SK-N-SH (cell line): ENCODE measurements at regions not wholly inside any gene's neighbourhood (a gene's known extent, or its start where the extent isn't known, plus 50 kb on each side); places are given as distances from the start of the nearest gene placed in this dataset.

Experiments
- CTCF ChIA-PET: fragments of 300-600, 350-600 bp; formaldehyde crosslinking; extraction: SDS; loops from one replicate; lab custom pipeline; 2021; lab: Yijun Ruan, JAX
- POLR2A ChIA-PET: fragments of 350-600 bp; sonication (Branson Sonifier 250); formaldehyde crosslinking; extraction: SDS; loops from one replicate; lab custom pipeline; 2020; ENCODE audit warnings: antibody characterized with exemption, inconsistent platforms; lab: Yijun Ruan, JAX
- DNase-seq: peaks from one replicate; pipeline ENCODE4 v3.0.0; 2012
- H2AFZ ChIP-seq: fragments of 200-600 bp; sonication (generic); 2 replicates; pipeline ENCODE4 v1.8.1; 2016; ENCODE audit warnings: antibody characterized with exemption, mild to moderate bottlenecking, low read depth
- H3F3A ChIP-seq: fragments of 200-600 bp; sonication (generic); replicated peaks from 2 replicates; pipeline ENCODE3; 2016; ENCODE audit warnings: antibody characterized with exemption, mild to moderate bottlenecking; ENCODE audit not compliant: insufficient read depth
- H3K27ac ChIP-seq, 2 experiments: fragments of 200-500 bp in 1 of 2; fragments of 200-600 bp in 1 of 2; sonication (Bioruptor generic) in 1 of 2; sonication (generic), shearing (Covaris generic) in 1 of 2; 2 replicates each; pipeline versions ENCODE4 v1.5.1 to v1.6.1; 2014 to 2016; ENCODE audit warnings: low read depth in 2 of 2, inconsistent platforms in 1 of 2, low read length in 1 of 2, mild to moderate bottlenecking in 1 of 2, mixed read lengths in 1 of 2
- H3K27me3 ChIP-seq: fragments of 200-600 bp; sonication (generic), shearing (Covaris generic); 2 replicates; pipeline ENCODE4 v1.6.1; 2016; ENCODE audit warnings: mixed run types; ENCODE audit not compliant: insufficient read depth
- H3K36me3 ChIP-seq, 2 experiments: fragments of 200-500 bp in 1 of 2; fragments of 200-600 bp in 1 of 2; sonication (Bioruptor generic) in 1 of 2; sonication (generic) in 1 of 2; replicated peaks in 1 of 2; 2 replicates each; pipeline versions ENCODE3 to v1.5.1; 2014 to 2016; ENCODE audit warnings: low read length in 1 of 2, mild to moderate bottlenecking in 1 of 2; ENCODE audit not compliant: insufficient read depth in 2 of 2, control insufficient read depth in 1 of 2
- H3K4me1 ChIP-seq, 2 experiments: fragments of 200-500 bp in 1 of 2; fragments of 200-600 bp in 1 of 2; sonication (Bioruptor generic) in 1 of 2; sonication (generic), shearing (Covaris generic) in 1 of 2; 2 replicates each; pipeline versions ENCODE4 v1.5.1 to v1.6.1; 2014 to 2016; ENCODE audit warnings: low read depth in 1 of 2, low read length in 1 of 2, mixed run types in 1 of 2; ENCODE audit not compliant: insufficient read depth in 2 of 2, control insufficient read depth in 1 of 2
- H3K4me2 ChIP-seq: fragments of 200-600 bp; sonication (generic), shearing (Covaris generic); 2 replicates; pipeline ENCODE4 v1.6.1; 2017; ENCODE audit warnings: mixed run types
- H3K4me3 ChIP-seq, 2 experiments: fragments of 200-500 bp in 1 of 2; fragments of 200-600 bp in 1 of 2; sonication (Bioruptor generic) in 1 of 2; sonication (generic), shearing (Covaris generic) in 1 of 2; 2 replicates each; pipeline versions ENCODE4 v1.5.1 to v1.8.1; 2014 to 2016; ENCODE audit warnings: low read depth in 2 of 2, inconsistent platforms in 1 of 2, low read length in 1 of 2, mild to moderate bottlenecking in 1 of 2, mixed read lengths in 1 of 2, moderate library complexity in 1 of 2
- H3K79me2 ChIP-seq: fragments of 200-600 bp; sonication (generic); 2 replicates; pipeline ENCODE4 v1.8.1; 2017; ENCODE audit warnings: mild to moderate bottlenecking; ENCODE audit not compliant: insufficient read depth
- H3K9ac ChIP-seq: fragments of 200-600 bp; sonication (generic); 2 replicates; pipeline ENCODE4 v1.6.1; 2017; ENCODE audit warnings: mixed run types
- H3K9me2 ChIP-seq: fragments of 200-600 bp; sonication (generic); 2 replicates; pipeline ENCODE4 v1.6.1; 2017; ENCODE audit warnings: mixed run types
- H3K9me3 ChIP-seq: fragments of 200-600 bp; sonication (generic); 2 replicates; pipeline ENCODE4 v1.6.1; 2017; ENCODE audit warnings: mixed run types, mild to moderate bottlenecking, moderate library complexity
- H4K20me1 ChIP-seq: fragments of 200-600 bp; sonication (generic); 2 replicates; pipeline ENCODE4 v1.6.1; 2017; ENCODE audit warnings: mild to moderate bottlenecking, mixed run types; ENCODE audit not compliant: insufficient read depth
- CHD2 ChIP-seq: fragments of 150-350 bp; IDR thresholded peaks from 2 replicates; pipeline ENCODE4 v1.6.1; 2018; ENCODE audit warnings: low read length; ENCODE audit not compliant: partially characterized antibody
- ELF1 ChIP-seq: IDR thresholded peaks from 2 replicates; pipeline ENCODE4 v1.4.0; 2012
- EZH2phosphoT487 ChIP-seq: fragments of 200-600 bp; sonication (generic); IDR thresholded peaks from 2 replicates; pipeline ENCODE4 v1.6.1; 2017; ENCODE audit warnings: low read depth, mixed run types, mild to moderate bottlenecking, antibody characterized with exemption, moderate library complexity, borderline replicate concordance
- FOSL2 ChIP-seq: IDR thresholded peaks from 2 replicates; pipeline ENCODE4 v1.4.0; 2012; ENCODE audit warnings: low read depth, mild to moderate bottlenecking, moderate library complexity, borderline replicate concordance
- FOXM1 ChIP-seq: IDR thresholded peaks from 2 replicates; pipeline ENCODE4 v1.4.0; 2012; ENCODE audit warnings: low read depth, mild to moderate bottlenecking
- GABPA ChIP-seq: IDR thresholded peaks from 2 replicates; pipeline ENCODE4 v1.4.0; 2012; ENCODE audit warnings: low read depth, mild to moderate bottlenecking
- JUND ChIP-seq: IDR thresholded peaks from 2 replicates; pipeline ENCODE4 v1.4.0; 2012
- MEF2A ChIP-seq: IDR thresholded peaks from 2 replicates; pipeline ENCODE4 v1.4.0; 2012; ENCODE audit warnings: low read depth, borderline replicate concordance
- MXI1 ChIP-seq: IDR thresholded peaks from 2 replicates; pipeline ENCODE4 v1.6.1; 2012; ENCODE audit warnings: mild to moderate bottlenecking, low read depth, low read length, improper control_type of control experiment
- NFIC ChIP-seq: IDR thresholded peaks from 2 replicates; pipeline ENCODE4 v1.4.0; 2012; ENCODE audit warnings: borderline replicate concordance
- NRF1 ChIP-seq: IDR thresholded peaks from 2 replicates; pipeline ENCODE4 v1.6.1; 2012; ENCODE audit warnings: low read depth, mild to moderate bottlenecking, low read length
- POLR2AphosphoS5 ChIP-seq: IDR thresholded peaks from 2 replicates; pipeline ENCODE4 v1.6.1; 2012; ENCODE audit warnings: low read depth, low read length
- RAD21 ChIP-seq: IDR thresholded peaks from 2 replicates; pipeline ENCODE4 v1.6.1; 2012; ENCODE audit warnings: mild to moderate bottlenecking, low read length
- RCOR1 ChIP-seq: fragments of 150-350 bp; IDR thresholded peaks from 2 replicates; pipeline ENCODE4 v1.6.1; 2017; ENCODE audit warnings: antibody characterized with exemption, low read length
- SIN3A ChIP-seq: IDR thresholded peaks from 2 replicates; pipeline ENCODE4 v1.6.1; 2012; ENCODE audit warnings: low read depth, mild to moderate bottlenecking, low read length, moderate library complexity, borderline replicate concordance
- SMC3 ChIP-seq: IDR thresholded peaks from 2 replicates; pipeline ENCODE4 v1.6.1; 2012; ENCODE audit warnings: low read depth, low read length, improper control_type of control experiment
- TAF1 ChIP-seq: IDR thresholded peaks from 2 replicates; pipeline ENCODE4 v1.6.1; 2012; ENCODE audit warnings: low read depth, mild to moderate bottlenecking, low read length, moderate library complexity, borderline replicate concordance
- TCF12 ChIP-seq: IDR thresholded peaks from 2 replicates; pipeline ENCODE4 v1.4.0; 2012
- WGBS: methylation state at CpG from one replicate; pipeline ENCODE4 v1.1.6; 2017; ENCODE audit warnings: low lambda C conversion rate; 5-methylcytosine and 5-hydroxymethylcytosine counted together
- TF ChIP-seq, protein P1 (sequence below): fragments of 200-600 bp; sonication (generic); IDR thresholded peaks from 2 replicates; pipeline ENCODE4 v1.6.1; 2017; ENCODE audit warnings: antibody characterized with exemption, mild to moderate bottlenecking, moderate library complexity
- TF ChIP-seq, protein P2 (sequence below): fragments of 150-350 bp; IDR thresholded peaks from 2 replicates; pipeline ENCODE4 v1.6.1; 2017; ENCODE audit warnings: antibody characterized with exemption, low read length, low read depth, borderline replicate concordance
- TF ChIP-seq, protein P3 (sequence below): IDR thresholded peaks from 2 replicates; pipeline ENCODE4 v1.4.0; 2012; ENCODE audit warnings: low read depth, borderline replicate concordance
- TF ChIP-seq, protein P4 (sequence below): IDR thresholded peaks from 2 replicates; pipeline ENCODE4 v1.4.0; 2012; ENCODE audit warnings: low read depth, borderline replicate concordance

DNA sequence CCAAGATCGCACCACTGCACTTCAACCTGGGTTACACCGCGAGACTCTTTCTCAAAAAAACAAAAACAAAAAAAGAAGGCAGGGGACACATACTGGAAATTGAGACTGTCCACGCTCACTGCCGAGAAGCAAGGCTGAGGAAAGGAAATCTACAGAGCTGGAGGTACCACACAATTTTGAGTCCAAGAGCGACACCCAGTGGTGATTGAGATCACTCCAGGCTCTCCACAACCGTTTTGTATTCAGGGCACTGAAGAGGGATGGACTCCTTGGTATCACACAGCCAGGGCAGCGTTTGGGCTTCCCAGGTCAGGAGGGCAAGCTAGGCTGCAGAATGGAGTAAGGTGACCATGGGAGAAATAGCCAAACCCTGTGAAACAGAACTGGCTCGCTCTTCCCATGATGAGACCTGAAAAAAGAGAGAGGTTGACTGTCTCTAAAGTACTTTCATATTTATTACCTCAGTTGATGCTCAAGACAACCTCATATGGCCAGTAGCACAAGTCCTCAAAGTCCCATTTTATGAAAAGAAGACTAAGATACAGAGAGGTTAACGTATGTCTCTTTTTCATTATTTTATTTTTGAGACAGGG, 74.5 kb upstream of the YPEL5 start (continued):
- peak; percentile 45 for TF ChIP-seq CHD2
- TF ChIP-seq RCOR1 = 0 out of 2 replicates have a peak, but pooled peaks have one; percentile 32
- TF ChIP-seq RAD21 = peak; percentile 99
- no peak for TF ChIP-seq FOXM1

DNA sequence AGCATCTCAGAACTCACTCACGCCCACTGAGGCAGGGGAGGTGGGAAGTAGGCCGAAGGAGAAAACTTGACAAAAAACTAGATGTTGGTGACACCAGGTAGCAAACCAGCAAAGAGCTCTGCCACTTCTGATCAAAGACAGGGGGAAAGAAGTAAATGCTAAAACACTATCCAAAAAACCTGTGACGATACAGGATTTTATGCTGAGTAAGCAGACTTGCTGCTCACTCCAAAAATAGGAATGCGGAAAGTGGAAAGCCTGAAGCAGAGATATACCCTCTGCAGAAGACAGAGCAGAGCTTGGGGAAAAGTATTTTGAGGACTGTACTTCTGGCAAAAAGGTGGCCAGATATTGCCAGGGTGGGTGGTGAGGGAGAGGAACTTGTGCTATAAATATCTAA, 73.3 kb upstream of the YPEL5 start:
- CTCF ChIA-PET = interaction anchor here (0.8 to 9.4 kb wide), 16 partner anchors 9 to 1117 kb away, joined by 3 to 209 read pairs (median 4); partner anchors contain the start of gene ALK
- Histone ChIP-seq H4K20me1 (no peaks in the 10 kb centered on the region), H3K9me3 (no peaks in the 10 kb centered on the region), H3K4me1 (peaks cover 0 to 2% of the 10 kb centered on the region in 2 experiments; a peak in 1 of 4 replicates), H3K27me3 (peaks cover 6% of the 10 kb centered on the region; the same call in 1 of the 2 replicates), H3K9ac (no peak overlapping the region), H3K79me2 (no peaks in the 10 kb centered on the region), H3F3A (no peaks in the 10 kb centered on the region), H3K36me3 (no peaks in the 10 kb centered on the region), H3K4me2 (no peak overlapping the region), H2AFZ (no peak overlapping the region), H3K9me2 (no peaks in the 10 kb centered on the region), H3K27ac (no peak overlapping the region), H3K4me3 (no peak overlapping the region)
- DNase-seq = no peak
- TF ChIP-seq MXI1 = no peak
- no peak for TF ChIP-seq SMC3
- no peak for TF ChIP-seq JUND
- no peak for TF ChIP-seq NRF1
- no peak for TF ChIP-seq GABPA
- no peak for TF ChIP-seq EZH2phosphoT487
- TF ChIP-seq RAD21 = no peak
- TF ChIP-seq SIN3A = no peak
- TF ChIP-seq MEF2A = no peak
- TF ChIP-seq RCOR1 = no peak
- WGBS = 80% methylated on average over 4 of the region's 4 CpGs
- POLR2A ChIA-PET = no interaction called here

DNA sequence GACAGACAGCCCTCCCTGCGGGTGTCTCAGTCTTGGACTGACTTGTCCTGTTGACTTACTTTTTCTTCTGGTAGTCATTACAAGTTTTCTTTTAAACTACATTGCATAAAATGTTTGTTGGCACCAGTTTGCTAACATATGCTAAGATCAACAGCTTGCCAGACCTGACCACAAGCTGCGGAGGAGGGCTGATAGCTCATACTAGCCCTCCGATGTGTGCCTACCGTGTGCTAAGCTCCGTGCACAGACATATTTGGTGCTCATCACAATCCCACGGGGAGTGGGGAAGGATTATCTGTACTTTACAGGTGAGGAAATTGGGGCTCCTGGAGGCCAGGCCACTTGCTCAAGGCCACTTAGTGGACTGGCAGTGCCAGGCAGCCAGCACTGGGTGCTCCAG, 72.8 kb upstream of the YPEL5 start:
- peaks cover 0 to 2% of the 10 kb centered on the region in 2 experiments; a peak in 1 of 4 replicates for H3K4me1 ChIP-seq
- H2AFZ ChIP-seq = no peak overlapping the region
- H3K4me2 ChIP-seq = no peak overlapping the region
- H3K4me3 ChIP-seq = no peak overlapping the region
- no peaks in the 10 kb centered on the region for H4K20me1 ChIP-seq
- H3K36me3 ChIP-seq = no peaks in the 10 kb centered on the region
- 59% methylated on average over 6 of the region's 6 CpGs for WGBS
- no peak overlapping the region for H3K27ac ChIP-seq
- H3K27me3 ChIP-seq = peaks cover 6% of the 10 kb centered on the region; the same call in 1 of the 2 replicates
- no peaks in the 10 kb centered on the region for H3K9me3 ChIP-seq
- DNase-seq = no peak
- ChIA-PET CTCF (interaction anchor here (0.8 to 9.4 kb wide), 12 partner anchors 9 to 1115 kb away, joined by 3 to 209 read pairs (median 4); partner anchors contain the start of gene ALK), POLR2A (no interaction called here)
- H3K9me2 ChIP-seq = no peaks in the 10 kb centered on the region
- no peaks in the 10 kb centered on the region for H3F3A ChIP-seq
- H3K9ac ChIP-seq = no peak overlapping the region
- no peaks in the 10 kb centered on the region for H3K79me2 ChIP-seq
- no peak for TF ChIP-seq NFIC
- TF ChIP-seq, protein P1, sequence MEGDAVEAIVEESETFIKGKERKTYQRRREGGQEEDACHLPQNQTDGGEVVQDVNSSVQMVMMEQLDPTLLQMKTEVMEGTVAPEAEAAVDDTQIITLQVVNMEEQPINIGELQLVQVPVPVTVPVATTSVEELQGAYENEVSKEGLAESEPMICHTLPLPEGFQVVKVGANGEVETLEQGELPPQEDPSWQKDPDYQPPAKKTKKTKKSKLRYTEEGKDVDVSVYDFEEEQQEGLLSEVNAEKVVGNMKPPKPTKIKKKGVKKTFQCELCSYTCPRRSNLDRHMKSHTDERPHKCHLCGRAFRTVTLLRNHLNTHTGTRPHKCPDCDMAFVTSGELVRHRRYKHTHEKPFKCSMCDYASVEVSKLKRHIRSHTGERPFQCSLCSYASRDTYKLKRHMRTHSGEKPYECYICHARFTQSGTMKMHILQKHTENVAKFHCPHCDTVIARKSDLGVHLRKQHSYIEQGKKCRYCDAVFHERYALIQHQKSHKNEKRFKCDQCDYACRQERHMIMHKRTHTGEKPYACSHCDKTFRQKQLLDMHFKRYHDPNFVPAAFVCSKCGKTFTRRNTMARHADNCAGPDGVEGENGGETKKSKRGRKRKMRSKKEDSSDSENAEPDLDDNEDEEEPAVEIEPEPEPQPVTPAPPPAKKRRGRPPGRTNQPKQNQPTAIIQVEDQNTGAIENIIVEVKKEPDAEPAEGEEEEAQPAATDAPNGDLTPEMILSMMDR = no peak
- TF ChIP-seq, protein P2, sequence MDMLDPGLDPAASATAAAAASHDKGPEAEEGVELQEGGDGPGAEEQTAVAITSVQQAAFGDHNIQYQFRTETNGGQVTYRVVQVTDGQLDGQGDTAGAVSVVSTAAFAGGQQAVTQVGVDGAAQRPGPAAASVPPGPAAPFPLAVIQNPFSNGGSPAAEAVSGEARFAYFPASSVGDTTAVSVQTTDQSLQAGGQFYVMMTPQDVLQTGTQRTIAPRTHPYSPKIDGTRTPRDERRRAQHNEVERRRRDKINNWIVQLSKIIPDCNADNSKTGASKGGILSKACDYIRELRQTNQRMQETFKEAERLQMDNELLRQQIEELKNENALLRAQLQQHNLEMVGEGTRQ = no peak
- no peak for TF ChIP-seq GABPA
- no peak for TF ChIP-seq TAF1
- no peak for TF ChIP-seq POLR2AphosphoS5
- TF ChIP-seq CHD2 = no peak
- TF ChIP-seq, protein P3, sequence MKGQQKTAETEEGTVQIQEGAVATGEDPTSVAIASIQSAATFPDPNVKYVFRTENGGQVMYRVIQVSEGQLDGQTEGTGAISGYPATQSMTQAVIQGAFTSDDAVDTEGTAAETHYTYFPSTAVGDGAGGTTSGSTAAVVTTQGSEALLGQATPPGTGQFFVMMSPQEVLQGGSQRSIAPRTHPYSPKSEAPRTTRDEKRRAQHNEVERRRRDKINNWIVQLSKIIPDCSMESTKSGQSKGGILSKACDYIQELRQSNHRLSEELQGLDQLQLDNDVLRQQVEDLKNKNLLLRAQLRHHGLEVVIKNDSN = no peak
- TF ChIP-seq ELF1 = no peak
- TF ChIP-seq SIN3A = no peak
- TF ChIP-seq TCF12 = no peak
- TF ChIP-seq FOSL2 = no peak
- TF ChIP-seq, protein P4, sequence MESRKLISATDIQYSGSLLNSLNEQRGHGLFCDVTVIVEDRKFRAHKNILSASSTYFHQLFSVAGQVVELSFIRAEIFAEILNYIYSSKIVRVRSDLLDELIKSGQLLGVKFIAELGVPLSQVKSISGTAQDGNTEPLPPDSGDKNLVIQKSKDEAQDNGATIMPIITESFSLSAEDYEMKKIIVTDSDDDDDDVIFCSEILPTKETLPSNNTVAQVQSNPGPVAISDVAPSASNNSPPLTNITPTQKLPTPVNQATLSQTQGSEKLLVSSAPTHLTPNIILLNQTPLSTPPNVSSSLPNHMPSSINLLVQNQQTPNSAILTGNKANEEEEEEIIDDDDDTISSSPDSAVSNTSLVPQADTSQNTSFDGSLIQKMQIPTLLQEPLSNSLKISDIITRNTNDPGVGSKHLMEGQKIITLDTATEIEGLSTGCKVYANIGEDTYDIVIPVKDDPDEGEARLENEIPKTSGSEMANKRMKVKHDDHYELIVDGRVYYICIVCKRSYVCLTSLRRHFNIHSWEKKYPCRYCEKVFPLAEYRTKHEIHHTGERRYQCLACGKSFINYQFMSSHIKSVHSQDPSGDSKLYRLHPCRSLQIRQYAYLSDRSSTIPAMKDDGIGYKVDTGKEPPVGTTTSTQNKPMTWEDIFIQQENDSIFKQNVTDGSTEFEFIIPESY = no peak
